ENCODE measurements at regions not wholly inside any gene's neighbourhood (a gene's known extent, or its start where the extent isn't known, plus 50 kb on each side); places are given as distances from the start of the nearest gene placed in this dataset.

- H3K4me3 ChIP-seq (ENCODE audit: low read depth, low read length) = no peak overlapping the region
- TF ChIP-seq, protein P1, sequence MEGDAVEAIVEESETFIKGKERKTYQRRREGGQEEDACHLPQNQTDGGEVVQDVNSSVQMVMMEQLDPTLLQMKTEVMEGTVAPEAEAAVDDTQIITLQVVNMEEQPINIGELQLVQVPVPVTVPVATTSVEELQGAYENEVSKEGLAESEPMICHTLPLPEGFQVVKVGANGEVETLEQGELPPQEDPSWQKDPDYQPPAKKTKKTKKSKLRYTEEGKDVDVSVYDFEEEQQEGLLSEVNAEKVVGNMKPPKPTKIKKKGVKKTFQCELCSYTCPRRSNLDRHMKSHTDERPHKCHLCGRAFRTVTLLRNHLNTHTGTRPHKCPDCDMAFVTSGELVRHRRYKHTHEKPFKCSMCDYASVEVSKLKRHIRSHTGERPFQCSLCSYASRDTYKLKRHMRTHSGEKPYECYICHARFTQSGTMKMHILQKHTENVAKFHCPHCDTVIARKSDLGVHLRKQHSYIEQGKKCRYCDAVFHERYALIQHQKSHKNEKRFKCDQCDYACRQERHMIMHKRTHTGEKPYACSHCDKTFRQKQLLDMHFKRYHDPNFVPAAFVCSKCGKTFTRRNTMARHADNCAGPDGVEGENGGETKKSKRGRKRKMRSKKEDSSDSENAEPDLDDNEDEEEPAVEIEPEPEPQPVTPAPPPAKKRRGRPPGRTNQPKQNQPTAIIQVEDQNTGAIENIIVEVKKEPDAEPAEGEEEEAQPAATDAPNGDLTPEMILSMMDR (conservative IDR thresholded peaks at IDR 0.05; ENCODE audit: low read depth, low read length) = no peak
- DNase-seq (ENCODE audit: low read depth) = no peak
Observed at GRCh38 chr9:79300068-79300467, 271.7 kb upstream of the TLE4 start.

DNA sequence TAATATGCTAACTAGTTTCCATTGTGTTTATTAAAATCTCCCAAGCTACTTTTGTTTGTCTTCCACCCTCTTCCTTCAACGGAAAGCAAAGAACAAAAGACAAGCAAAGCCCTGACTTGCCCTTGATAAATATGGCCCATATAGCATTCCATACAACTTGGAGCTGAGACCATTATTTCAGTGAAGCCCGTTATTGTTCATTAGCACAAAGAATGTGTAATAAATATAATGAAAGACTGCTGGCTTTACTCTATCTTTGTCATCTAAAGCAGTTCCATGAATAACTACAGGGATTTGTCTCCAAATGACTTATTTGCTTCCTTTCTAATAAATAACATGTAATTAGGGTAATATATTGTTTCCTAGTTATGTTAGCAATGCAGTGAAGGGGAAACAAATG lies 270.7 kb upstream of the TLE4 start:
- no peak for DNase-seq (ENCODE audit: low read depth)
- no peak overlapping the region for H3K4me3 ChIP-seq (ENCODE audit: low read depth, low read length)
- TF ChIP-seq, protein P1 (conservative IDR thresholded peaks at IDR 0.05; ENCODE audit: low read depth, low read length) = no peak

DNA sequence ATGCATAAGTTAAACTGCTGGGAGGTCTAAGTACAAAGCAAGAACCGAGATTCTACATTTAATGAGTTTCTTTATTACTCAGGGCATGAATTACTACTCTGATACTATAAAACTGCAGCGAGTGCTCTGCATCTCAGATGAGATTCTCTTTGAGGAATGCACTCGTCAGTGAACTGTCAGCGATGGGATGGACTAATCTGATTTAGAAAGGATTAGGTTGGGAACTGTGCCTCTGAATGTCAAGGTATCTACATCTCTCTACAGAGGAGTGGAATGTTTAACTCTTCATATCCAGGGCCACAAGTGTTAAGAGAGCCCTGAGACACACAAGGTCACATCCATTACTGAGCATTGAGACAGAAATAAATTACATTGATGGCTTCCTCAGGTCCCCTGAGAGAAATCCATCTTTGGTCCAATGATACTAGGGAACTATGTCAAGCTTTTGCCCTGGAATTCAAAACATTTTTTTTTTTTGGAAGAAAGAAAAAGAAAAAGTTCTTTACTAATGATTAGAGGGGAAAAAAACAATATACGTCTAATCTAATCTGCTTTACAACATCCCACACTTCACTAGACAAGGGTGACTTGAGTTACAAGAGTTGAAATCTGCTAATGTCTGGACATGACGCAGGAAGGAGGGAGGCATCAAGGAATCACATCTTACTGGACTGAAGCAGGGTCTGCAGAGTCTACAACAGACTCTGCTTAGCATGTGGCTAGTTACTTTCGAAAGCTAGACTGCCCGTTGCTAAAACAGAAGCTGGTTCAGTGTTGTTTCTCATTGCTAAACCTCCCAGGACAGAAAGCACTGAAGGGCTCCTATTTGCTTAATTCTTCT lies 270.0 kb upstream of the TLE4 start:
- H3K4me3 ChIP-seq (ENCODE audit: low read depth, low read length) = no peak overlapping the region
- TF ChIP-seq, protein P1 (conservative IDR thresholded peaks at IDR 0.05; ENCODE audit: low read depth, low read length) = no peak
- no peak for DNase-seq (ENCODE audit: low read depth)

GRCh38 chr9:79302569-79302968 lies 269.2 kb upstream of the TLE4 start:
- TF ChIP-seq, protein P1 (conservative IDR thresholded peaks at IDR 0.05; ENCODE audit: low read depth, low read length) = no peak
- DNase-seq (ENCODE audit: low read depth) = no peak
- no peak overlapping the region for H3K4me3 ChIP-seq (ENCODE audit: low read depth, low read length)

- TF ChIP-seq, protein P1 (conservative IDR thresholded peaks at IDR 0.05; ENCODE audit: low read depth, low read length) = no peak
- no peak for DNase-seq (ENCODE audit: low read depth)
- H3K4me3 ChIP-seq (ENCODE audit: low read depth, low read length) = no peak overlapping the region
Observed at GRCh38 chr9:79308012-79308411, 263.8 kb upstream of the TLE4 start.

DNA sequence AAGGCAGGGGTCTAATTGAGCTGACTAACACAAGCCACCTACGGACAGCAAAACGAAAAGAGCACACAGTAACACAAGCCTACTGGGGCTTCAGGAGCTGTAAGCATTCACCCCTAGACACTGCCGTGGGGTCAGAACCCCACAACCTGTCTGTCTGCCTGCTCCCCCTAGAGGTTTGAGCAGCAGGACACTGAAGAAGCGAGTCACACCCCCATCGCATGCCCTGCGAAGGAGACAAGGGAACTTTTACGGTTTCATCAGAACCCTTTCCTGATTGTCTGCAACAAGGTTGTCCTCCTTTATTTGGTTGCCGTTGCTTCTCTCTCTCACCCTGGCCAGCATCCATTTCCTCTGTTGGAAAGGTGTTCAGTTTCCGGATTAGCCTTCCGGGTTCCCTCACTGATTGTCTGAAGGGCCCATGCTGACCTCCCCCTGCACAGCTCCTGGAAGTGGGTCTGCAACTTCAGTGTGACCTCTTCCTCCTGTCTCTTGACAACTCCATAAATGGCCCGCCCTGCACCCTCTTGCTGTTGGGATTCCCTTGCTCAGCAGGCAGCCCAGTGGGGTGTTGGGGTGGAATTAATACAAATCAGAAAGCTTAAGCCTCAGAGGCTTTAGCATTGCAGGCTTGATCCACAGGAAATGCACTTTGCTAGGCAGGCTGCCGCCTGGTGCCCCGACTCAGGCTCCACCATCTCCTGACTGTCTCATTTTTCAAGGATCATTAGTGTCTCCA lies 258.9 kb upstream of the TLE4 start:
- TF ChIP-seq, protein P1 (conservative IDR thresholded peaks at IDR 0.05; ENCODE audit: low read depth, low read length) = no peak
- DNase-seq (ENCODE audit: low read depth) = no peak
- no peak overlapping the region for H3K4me3 ChIP-seq (ENCODE audit: low read depth, low read length)
